ENCODE measurements at regions not wholly inside any gene's neighbourhood (a gene's known extent, or its start where the extent isn't known, plus 50 kb on each side); places are given as distances from the start of the nearest gene placed in this dataset.

DNA sequence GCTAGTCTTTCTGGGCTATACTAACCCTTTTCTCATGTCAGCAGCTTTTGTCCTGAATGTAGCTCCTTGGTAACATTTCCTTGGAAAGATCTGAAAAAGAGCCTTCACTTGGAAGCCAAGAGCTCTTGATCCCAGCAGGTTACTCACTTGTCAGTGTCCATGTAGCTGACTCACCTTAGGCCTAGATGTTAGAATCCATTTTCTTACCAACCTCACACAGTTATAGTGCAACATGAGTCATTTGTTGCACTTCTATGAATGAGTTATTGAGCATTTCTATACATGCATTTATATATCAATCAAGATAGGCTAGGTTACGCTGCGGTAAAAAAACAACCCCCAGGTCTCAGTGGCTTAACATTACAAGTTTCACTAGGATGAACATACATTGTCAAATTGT, 106.8 kb upstream of the SLC7A14 start:
- TF ChIP-seq ESRRG (CRISPR knock-in tag; IDR thresholded peaks at IDR 0.05) = no peak
- no peak for TF ChIP-seq POU6F1 (CRISPR knock-in tag; IDR thresholded peaks at IDR 0.05; ENCODE audit: borderline replicate concordance, low read depth)

Data from SK-N-SH treated with all-trans-retinoic acid at 6 μM for 48 hours (cell line).